Liver (tissue), 8 donors: ENCODE measurements at regions not wholly inside any gene's neighbourhood (a gene's known extent, or its start where the extent isn't known, plus 50 kb on each side); places are given as distances from the start of the nearest gene placed in this dataset.

Experiments
- DNase-seq: peaks from one replicate; pipeline ENCODE4 v3.0.0-alpha.2; 2017; ENCODE audit warnings: low spot score
- H3K27ac ChIP-seq, 2 donors: one replicate each; pipeline ENCODE4 v1.7.0; 2013; ENCODE audit warnings: inconsistent platforms in 2 of 2, low read length in 2 of 2, control low read depth in 1 of 2, low read depth in 1 of 2, mild to moderate bottlenecking in 1 of 2
- H3K27me3 ChIP-seq, 4 donors: one replicate each; pipeline versions ENCODE4 v1.6.1 to v1.7.0; 2013; ENCODE audit warnings: low read length in 3 of 4, inconsistent platforms in 1 of 4, mild to moderate bottlenecking in 1 of 4, moderate library complexity in 1 of 4; ENCODE audit not compliant: control insufficient read depth in 4 of 4, insufficient read depth in 4 of 4
- H3K36me3 ChIP-seq, 4 donors: one replicate each; pipeline versions ENCODE4 v1.6.1 to v1.7.0; 2013; ENCODE audit warnings: low read length in 3 of 4, mild to moderate bottlenecking in 3 of 4, low read depth in 1 of 4, moderate library complexity in 1 of 4; ENCODE audit not compliant: control insufficient read depth in 4 of 4, insufficient read depth in 3 of 4
- H3K4me1 ChIP-seq, 4 donors: one replicate each; pipeline versions ENCODE4 v1.6.1 to v1.7.0; 2013; ENCODE audit warnings: low read length in 3 of 4, mild to moderate bottlenecking in 3 of 4, moderate library complexity in 1 of 4; ENCODE audit not compliant: control insufficient read depth in 4 of 4, insufficient read depth in 4 of 4
- H3K4me3 ChIP-seq, 3 donors: one replicate each; pipeline versions ENCODE4 v1.6.1 to v1.7.0; 2013; ENCODE audit warnings: low read length in 3 of 3, control low read depth in 1 of 3, low read depth in 1 of 3, mild to moderate bottlenecking in 1 of 3
- H3K9ac ChIP-seq, 2 donors: one replicate each; pipeline ENCODE4 v1.7.0; 2013; ENCODE audit warnings: low read length in 2 of 2, mild to moderate bottlenecking in 2 of 2, moderate library complexity in 2 of 2, control low read depth in 1 of 2, low read depth in 1 of 2
- H3K9me3 ChIP-seq, 4 donors: one replicate each; pipeline versions ENCODE4 v1.6.1 to v1.7.0; 2013; ENCODE audit warnings: low read length in 3 of 4; ENCODE audit not compliant: control insufficient read depth in 4 of 4
- CTCF ChIP-seq: fragments of 150-350 bp; IDR thresholded peaks from 2 replicates; pipeline ENCODE4 v1.5.1; 2017; ENCODE audit warnings: improper control_type of control experiment, low read depth, low read length; ENCODE audit not compliant: missing input control
- EGR1 ChIP-seq, 2 donors: IDR thresholded peaks; 2 replicates each; pipeline ENCODE4 v1.6.1; 2016 to 2018; ENCODE audit warnings: antibody characterized with exemption in 2 of 2, low read depth in 2 of 2
- FOXA1 ChIP-seq: IDR thresholded peaks from 2 replicates; pipeline ENCODE4 v1.6.1; 2016; ENCODE audit warnings: antibody characterized with exemption
- GABPA ChIP-seq, 2 donors: IDR thresholded peaks in 1 of 2; conservative IDR thresholded peaks in 1 of 2; 2 replicates each; pipeline ENCODE4 v1.6.1; 2016; ENCODE audit warnings: antibody characterized with exemption in 2 of 2, mild to moderate bottlenecking in 1 of 2, moderate library complexity in 1 of 2
- HNF4A ChIP-seq, 2 donors: conservative IDR thresholded peaks; 2 replicates each; pipeline ENCODE4 v1.6.1; 2016; ENCODE audit warnings: antibody characterized with exemption in 2 of 2, mild to moderate bottlenecking in 2 of 2
- HNF4G ChIP-seq: IDR thresholded peaks from 2 replicates; pipeline ENCODE4 v1.6.1; 2016; ENCODE audit warnings: antibody characterized with exemption
- MAX ChIP-seq: IDR thresholded peaks from 2 replicates; pipeline ENCODE4 v1.6.1; 2016; ENCODE audit warnings: antibody characterized with exemption
- RAD21 ChIP-seq, 2 donors: IDR thresholded peaks; 2 replicates each; pipeline ENCODE4 v1.6.1; 2016; ENCODE audit warnings: antibody characterized with exemption in 2 of 2, mild to moderate bottlenecking in 2 of 2
- REST ChIP-seq: IDR thresholded peaks from 2 replicates; pipeline ENCODE4 v1.6.1; 2016; ENCODE audit warnings: antibody characterized with exemption, mild to moderate bottlenecking
- RXRA ChIP-seq, 2 donors: IDR thresholded peaks; 2 replicates each; pipeline ENCODE4 v1.6.1; 2017 to 2018; ENCODE audit warnings: antibody characterized with exemption in 2 of 2, mild to moderate bottlenecking in 1 of 2
- SP1 ChIP-seq: IDR thresholded peaks from 2 replicates; pipeline ENCODE4 v1.6.1; 2018; ENCODE audit warnings: antibody characterized with exemption, mild to moderate bottlenecking
- TAF1 ChIP-seq: conservative IDR thresholded peaks from 2 replicates; pipeline ENCODE4 v1.6.1; 2016; ENCODE audit warnings: antibody characterized with exemption, mild to moderate bottlenecking
- YY1 ChIP-seq: IDR thresholded peaks from 2 replicates; pipeline ENCODE4 v1.6.1; 2016; ENCODE audit warnings: antibody characterized with exemption, mild to moderate bottlenecking
- WGBS: extraction: QIAGEN DNeasy Blood & Tissue Kit; methylation state at CpG from one replicate; pipeline ENCODE4 v1.1.7; 2013; 5-methylcytosine and 5-hydroxymethylcytosine counted together
- TF ChIP-seq, protein P1 (sequence below): IDR thresholded peaks from 2 replicates; pipeline ENCODE4 v1.6.1; 2016; ENCODE audit warnings: antibody characterized with exemption
- donor health status: healthy.
- donor health status: healthy.
- donor health status: healthy.
- donor health status: healthy.
- donor health status: healthy.

DNA sequence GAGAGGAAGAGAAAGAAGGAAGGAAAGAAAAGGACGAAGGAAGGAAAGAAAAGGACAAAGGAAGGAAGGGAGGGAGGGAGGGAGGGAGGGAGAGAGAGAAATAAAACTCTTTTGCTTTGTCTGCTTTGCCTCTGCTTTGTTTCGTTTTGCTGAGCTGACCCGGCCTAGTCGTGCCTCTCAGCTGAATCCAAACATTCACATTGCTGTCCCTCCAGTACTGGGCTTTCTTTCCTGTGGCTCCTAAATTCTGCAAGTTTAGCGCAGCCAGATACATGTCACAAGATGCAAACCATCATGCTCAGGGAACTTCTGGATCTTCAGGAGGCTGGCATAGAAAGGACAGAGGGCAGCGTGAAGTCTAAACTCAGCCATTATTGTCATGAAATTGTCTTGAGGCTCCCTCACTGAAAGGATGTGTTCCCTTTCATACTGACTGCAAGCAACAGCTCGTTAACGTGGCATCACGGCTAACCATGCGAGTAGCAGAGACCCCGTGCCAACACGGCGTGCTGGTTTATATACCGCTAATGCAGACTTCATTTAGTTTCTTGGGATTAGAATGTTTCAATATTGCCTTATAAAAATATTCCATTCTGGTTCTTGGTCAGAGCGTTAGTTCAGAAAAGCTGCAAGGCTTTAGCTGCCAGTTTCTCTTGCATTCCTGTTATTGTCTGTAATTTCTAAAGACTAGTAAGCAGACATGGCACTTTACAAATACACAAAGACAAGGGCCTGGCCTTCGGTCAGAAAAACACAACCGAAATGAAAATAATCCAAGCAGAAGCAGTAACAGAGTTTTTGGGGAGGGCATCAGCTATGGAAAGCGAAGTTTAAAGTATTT, 94.2 kb downstream of the TMEM174 start:
- H3K4me3 ChIP-seq = no peak overlapping the region
- 52% methylated on average over 18 of the region's 18 CpGs for WGBS
- no peak overlapping the region for H3K27ac ChIP-seq
- no peaks in the 10 kb centered on the region for H3K9me3 ChIP-seq
- DNase-seq = no peak
- H3K36me3 ChIP-seq = no peaks in the 10 kb centered on the region
- peaks cover 0 to 4% (median under 1%) of the 10 kb centered on the region in 4 donors for H3K27me3 ChIP-seq
- no peak overlapping the region for H3K9ac ChIP-seq
- TF ChIP-seq EGR1 (IDR thresholded peaks at IDR 0.05; ENCODE audit: low read depth in 2 of 2) (no peak), GABPA (IDR thresholded peaks at IDR 0.05 in 1 of 2, conservative IDR thresholded peaks at IDR 0.05 in 1 of 2) (no peak), RAD21 (IDR thresholded peaks at IDR 0.05) (no peak)
- H3K4me1 ChIP-seq = no peaks in the 10 kb centered on the region

DNA sequence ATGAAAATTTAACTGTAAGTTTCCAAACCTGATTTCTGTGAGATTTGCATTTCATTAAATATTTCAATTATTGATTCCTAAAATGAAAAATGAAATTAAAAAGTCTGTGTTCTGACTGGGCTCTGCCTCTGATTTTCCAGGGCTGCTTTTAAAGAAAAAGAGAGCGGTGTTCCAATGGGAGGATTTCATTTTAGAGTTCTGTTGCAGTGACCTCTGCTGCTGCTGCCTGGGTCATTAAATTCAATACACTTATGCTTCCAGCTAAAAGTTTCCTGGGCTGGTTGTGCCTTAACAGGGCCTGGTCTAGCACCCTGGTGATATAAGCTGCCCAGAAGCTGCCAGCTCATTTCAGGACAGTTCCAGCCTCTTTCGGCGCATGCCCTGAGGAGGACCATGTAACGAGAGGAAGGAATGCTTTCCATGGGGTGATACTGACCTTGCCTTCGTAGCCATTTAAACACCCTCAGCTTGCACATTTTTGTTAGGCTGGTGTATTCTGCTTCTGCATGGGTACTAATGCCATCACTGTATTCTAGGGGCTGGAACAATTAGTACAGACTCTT, 93.3 kb downstream of the TMEM174 start:
- Histone ChIP-seq H3K36me3 (no peaks in the 10 kb centered on the region), H3K4me1 (no peaks in the 10 kb centered on the region), H3K27me3 (peaks cover 0 to 4% (median under 1%) of the 10 kb centered on the region in 4 donors), H3K27ac (no peak overlapping the region), H3K9ac (no peak overlapping the region), H3K9me3 (no peaks in the 10 kb centered on the region), H3K4me3 (no peak overlapping the region)
- TF ChIP-seq RAD21 (IDR thresholded peaks at IDR 0.05) (no peak), SP1 (no peak), GABPA (IDR thresholded peaks at IDR 0.05 in 1 of 2, conservative IDR thresholded peaks at IDR 0.05 in 1 of 2) (no peak), REST (no peak), YY1 (no peak)
- TF ChIP-seq, protein P1, sequence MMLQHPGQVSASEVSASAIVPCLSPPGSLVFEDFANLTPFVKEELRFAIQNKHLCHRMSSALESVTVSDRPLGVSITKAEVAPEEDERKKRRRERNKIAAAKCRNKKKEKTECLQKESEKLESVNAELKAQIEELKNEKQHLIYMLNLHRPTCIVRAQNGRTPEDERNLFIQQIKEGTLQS = no peak
- no peak for DNase-seq
- 91% methylated on average over 5 of the region's 5 CpGs for WGBS

DNA sequence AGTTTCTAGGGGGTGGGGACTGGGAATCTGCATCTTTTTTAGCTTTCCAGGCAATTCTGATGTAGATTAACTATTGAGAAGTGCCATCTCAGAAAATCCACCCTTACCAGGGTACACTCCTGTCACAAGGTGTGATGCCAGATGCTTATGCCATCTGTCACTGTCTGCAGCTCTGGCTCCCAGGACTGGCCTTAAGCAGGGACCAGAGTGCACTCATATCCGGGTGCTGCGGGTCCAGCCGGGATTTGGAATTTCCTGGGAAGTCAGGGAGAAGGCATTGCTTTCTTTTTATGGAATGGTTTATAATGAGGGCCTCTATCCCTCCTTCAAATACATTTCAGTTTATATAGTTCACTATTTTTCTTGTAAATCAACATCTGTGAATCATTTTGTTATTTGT, 92.6 kb downstream of the TMEM174 start:
- no peaks in the 10 kb centered on the region for H3K4me1 ChIP-seq
- H3K9ac ChIP-seq = no peak overlapping the region
- no peak overlapping the region for H3K27ac ChIP-seq
- peaks cover 0 to 4% (median under 1%) of the 10 kb centered on the region in 4 donors for H3K27me3 ChIP-seq
- no peaks in the 10 kb centered on the region for H3K36me3 ChIP-seq
- no peak for DNase-seq
- no peak overlapping the region for H3K4me3 ChIP-seq
- 82% methylated on average over 3 of the region's 3 CpGs for WGBS
- no peaks in the 10 kb centered on the region for H3K9me3 ChIP-seq
- no peak for TF ChIP-seq MAX
- no peak for TF ChIP-seq RXRA (IDR thresholded peaks at IDR 0.05)
- TF ChIP-seq, protein P1 = no peak
- no peak for TF ChIP-seq HNF4G
- no peak for TF ChIP-seq TAF1
- no peak for TF ChIP-seq SP1
- no peak for TF ChIP-seq REST
- no peak for TF ChIP-seq CTCF
- no peak for TF ChIP-seq HNF4A (conservative IDR thresholded peaks at IDR 0.05)
- no peak for TF ChIP-seq RAD21 (IDR thresholded peaks at IDR 0.05)
- no peak for TF ChIP-seq FOXA1
